Activated CD8-positive, alpha-beta memory T cell treated with anti-CD3 and anti-CD28 coated beads for 48 hours (primary cell): ENCODE measurements at regions not wholly inside any gene's neighbourhood (a gene's known extent, or its start where the extent isn't known, plus 50 kb on each side); places are given as distances from the start of the nearest gene placed in this dataset.
"Not testable (repeated sequence)": the region's sequence is repeated elsewhere in the genome, so short reads cannot be mapped to it uniquely, and the experiment has no call there.

Experiments used
- DNase-seq, 3 experiments: peaks; one replicate each; pipeline ENCODE4 v3.0.0-alpha.2; 2020; ENCODE audit warnings: low read depth in 2 of 3, low spot score in 2 of 3

DNA sequence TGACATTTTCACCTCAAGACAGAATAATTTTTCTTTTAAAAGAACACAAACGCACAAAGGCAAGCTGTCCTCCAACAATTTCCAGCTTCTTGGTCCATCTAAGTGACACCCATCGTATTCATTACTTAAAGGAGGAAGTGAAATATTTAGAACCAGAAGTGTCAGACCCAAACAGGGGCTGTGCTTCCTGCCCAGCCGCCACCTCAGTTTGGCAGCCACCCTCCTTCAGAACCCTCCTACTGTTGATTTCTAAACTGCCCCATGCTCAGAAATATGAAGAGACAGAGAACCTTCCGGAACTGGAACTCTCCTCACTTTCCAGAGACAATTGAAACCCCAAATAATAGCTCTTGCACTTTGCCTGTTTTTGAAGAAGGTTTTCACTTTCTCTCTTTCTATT, 734.8 kb upstream of the SALL3 start:
- no peak for DNase-seq

- no peak for DNase-seq
Measured at GRCh38 chr18:78245451-78245850, 734.2 kb upstream of the SALL3 start.

DNA sequence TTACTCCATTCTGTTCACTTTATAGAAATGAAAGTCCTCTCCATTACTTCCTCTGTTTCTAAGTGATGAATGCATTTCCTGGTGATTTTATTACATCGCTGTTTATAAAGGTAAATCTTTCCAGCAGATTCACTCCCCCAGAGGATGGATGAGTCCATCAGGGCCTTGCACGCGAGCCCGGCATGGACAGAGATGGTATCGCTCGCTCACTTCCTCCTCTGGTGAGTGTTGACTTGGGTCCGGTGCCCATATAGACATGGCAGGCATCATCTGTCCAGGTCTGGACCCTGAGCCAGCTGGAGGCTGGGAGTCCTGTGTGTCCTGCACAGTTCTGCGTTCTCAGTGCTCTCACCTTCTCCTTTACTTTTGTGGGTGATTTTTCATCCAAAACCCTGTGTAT, 733.6 kb upstream of the SALL3 start:
- no peak for DNase-seq

GRCh38 chr18:78246588-78246987, 733.0 kb upstream of the SALL3 start:
- DNase-seq: no peak

DNA sequence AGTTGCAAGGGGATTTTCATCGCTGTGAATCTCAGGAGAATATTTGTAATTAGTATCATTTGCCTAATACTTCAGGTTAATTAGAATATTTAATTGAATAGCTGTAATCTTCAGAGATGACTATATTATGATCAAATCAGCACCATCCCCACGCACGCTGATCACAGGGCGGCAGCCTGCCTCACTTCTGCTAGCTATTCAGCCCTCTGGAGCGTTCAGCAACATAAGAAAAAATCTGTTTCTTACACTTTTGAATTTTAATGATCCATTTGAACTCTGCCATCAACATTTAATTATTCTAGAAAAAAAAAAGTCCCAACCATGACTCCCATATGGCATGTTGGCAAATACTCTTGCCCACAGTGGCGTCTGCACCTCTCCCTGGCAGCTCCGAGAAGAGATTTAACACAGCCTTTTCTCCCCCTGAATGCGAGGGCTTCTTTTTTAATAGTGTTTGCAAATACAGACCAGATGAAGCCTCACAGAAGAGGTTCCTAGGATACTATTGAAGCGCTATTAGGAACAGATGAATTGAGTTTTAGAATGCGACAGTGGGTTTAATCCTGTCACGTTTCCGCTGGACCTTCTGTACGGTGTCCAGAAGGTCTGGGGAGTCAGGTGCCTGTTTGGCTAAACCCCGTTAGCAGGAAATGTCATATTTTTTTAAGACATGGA, 731.9 kb upstream of the SALL3 start:
- DNase-seq: no peak

DNA sequence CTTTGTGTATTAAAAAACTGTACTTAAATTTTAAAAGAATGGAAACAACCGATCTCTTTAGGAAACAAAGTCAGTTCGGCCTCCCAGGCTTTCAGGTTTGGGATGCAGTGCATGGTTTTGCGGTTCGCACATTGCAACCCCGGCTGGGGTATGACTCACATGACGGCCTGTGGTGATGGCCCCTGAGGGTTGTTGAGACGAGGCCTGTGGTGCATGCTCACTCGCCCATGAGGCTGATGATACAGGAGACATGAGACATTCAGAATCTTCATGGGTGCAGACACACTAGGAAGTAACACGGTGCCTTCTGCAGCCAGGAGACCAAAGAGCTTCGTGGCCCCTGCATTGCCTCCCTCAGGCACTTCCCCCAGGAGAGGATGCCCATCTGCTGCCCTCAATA, 724.6 kb upstream of the SALL3 start:
- DNase-seq: no peak

DNA sequence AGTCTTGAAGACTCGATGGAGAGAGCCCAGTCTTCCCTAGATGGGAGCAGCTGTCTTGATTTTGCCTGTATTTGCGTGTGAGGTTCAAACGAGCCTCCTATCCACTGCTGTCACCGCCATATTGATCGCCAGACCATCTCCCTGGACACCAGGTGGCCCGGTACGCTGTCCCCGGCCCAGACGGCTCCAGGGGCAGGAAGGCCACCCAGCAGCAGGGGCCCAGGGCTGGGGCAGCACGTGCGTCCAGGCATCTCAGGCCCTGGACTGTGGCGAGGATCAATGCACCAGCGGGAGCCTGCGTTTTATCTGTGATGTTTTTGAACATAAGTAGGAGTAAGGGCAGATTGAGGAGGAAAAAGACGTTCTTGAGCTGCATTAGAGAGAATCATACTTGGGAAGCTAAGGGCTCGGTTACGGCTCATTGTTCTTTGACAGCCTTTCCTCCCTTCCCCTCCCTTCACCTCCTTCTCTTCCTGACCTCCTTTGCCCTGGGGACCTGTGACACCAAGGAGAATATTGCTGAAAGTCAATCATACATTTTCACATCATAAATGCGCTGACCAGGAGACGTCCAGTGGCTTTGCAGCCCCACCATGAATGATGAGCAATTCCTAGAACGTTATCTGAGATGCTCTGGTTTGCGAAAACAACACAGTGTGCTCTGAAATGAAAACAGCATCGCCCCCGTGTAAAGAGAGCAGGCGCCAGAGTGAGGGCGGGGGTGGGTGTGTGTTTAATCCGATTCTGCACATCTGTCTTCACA, 711.2 kb upstream of the SALL3 start:
- no peak for DNase-seq

DNA sequence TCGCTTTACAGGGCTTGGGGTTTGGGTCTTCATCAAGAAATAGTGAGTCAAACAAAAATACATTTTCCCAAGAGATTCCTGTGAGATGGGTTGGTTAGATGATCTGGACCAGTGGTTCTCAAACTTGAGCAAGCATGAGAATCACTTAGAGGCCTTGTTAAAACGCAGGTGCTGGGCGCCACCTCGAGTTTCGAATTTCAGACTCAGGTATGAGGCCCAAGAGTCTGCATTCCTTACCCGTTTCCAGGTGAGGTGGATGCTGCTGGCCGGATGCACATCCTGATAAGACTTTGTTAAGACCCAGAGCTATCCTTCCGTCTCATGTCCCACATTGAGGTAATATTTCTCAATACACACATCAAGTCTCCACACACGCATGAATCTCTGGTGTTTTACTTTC, 707.8 kb upstream of the SALL3 start:
- no peak for DNase-seq

- no peak for DNase-seq
Measured at GRCh38 chr18:78273876-78274275, 705.7 kb upstream of the SALL3 start.

DNA sequence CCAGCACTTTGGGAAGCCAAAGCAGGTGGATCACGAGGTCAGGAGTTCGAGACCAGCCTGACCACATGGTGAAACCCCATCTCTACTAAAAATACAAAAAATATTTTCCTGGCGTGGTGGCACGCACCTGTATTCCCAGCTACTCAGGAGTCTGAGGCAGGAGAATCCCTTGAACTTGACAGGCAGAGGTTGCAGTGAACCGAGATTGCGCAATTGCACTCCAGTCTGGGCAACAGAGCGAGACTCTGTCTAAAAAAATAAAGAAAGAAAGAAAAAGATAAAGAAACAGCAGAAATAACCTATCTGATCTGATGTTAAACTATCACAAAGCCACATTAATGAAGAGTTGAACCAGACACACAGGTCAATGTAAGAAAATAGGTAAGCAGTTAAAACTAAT, 696.2 kb upstream of the SALL3 start:
- not testable (repeated sequence) for DNase-seq

GRCh38 chr18:78292618-78293380, 686.8 kb upstream of the SALL3 start:
- DNase-seq: no peak

DNA sequence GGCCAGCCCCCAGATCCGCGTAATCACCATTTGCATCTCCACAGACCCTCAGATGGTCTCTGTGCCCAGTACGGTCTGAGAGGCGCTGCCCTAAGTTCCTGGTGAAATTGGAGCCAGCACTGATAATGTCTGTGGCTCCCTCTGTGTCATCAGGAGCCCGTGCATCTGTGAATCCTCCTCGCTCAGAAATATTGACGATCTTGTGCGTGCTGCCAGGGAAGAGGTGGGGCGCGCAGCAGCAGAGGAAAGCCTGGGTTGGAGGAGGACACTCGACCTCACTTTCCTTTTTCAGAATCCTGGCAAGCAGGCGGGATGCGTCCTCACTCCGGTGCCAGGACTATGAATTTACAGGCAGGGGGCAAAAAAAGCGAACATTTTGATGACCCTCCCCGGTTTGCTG, 686.1 kb upstream of the SALL3 start:
- no peak for DNase-seq

DNA sequence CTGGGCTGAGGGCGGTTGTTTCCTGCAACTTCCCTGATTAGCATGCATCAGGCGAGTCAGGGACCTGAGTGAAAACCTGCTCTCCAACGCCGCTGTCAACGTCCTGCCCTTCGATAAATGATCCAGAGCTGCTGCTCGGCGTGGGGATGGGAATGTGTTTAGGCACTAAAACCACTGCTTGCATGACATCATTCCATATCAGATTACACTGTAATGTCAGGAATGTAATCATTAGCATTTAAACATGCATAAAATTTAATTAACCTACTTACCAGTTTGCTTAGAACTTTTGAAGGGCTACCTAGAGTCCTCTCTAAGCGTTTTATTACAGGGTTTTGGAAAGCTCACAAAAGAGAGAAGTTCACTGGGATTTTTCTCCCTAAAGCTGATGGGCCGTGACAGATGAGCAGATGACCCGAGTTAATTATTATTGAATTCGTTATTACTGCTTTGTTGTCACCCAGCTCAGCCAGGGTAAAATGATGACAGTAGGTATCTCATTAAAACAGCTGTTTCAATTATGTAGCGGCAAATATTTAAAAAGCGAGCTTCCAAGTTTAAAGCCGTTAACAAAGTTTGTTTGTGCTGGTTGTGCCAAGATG, 685.6 kb upstream of the SALL3 start:
- no peak for DNase-seq

DNA sequence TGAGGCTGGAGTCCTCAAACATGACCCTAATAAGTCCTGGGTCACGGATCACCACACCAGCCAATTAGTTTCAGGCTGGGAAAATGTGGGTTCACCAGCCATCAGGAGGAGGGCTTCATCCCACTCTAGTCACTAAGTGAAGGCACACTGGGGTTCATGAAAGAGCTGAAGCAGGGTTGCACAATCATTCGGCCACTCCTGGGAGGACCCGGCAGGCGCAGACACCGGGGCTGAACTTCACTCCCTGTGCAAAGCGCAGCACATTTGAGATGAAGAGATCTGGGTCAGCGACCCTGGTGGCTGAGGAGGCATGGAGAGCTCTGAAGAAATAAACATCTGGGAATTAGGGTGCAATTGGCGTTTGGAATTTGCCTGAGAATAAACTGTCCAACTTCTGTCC, 684.4 kb upstream of the SALL3 start:
- no peak for DNase-seq

DNA sequence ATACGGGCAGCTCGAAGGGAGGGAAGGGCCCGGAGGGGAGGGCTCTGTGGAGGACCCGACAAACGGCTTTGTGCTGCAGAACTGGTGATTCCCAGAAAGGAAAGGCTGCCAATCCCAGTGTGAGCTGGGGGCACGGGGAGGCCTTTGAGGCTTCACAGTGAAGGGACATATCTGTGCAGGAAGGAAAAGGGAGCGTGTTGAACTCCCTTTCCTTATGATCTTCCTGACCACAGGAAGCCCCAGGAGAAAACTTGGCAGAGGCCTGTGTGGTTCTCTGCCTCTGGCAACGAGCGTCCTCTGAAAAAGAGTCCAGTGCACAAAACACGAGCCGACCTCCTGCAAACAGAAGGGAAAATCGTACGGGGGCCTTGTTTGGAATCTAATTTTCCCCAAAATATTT, 683.5 kb upstream of the SALL3 start:
- no peak for DNase-seq

GRCh38 chr18:78297048-78297447, 682.6 kb upstream of the SALL3 start:
- no peak for DNase-seq

DNA sequence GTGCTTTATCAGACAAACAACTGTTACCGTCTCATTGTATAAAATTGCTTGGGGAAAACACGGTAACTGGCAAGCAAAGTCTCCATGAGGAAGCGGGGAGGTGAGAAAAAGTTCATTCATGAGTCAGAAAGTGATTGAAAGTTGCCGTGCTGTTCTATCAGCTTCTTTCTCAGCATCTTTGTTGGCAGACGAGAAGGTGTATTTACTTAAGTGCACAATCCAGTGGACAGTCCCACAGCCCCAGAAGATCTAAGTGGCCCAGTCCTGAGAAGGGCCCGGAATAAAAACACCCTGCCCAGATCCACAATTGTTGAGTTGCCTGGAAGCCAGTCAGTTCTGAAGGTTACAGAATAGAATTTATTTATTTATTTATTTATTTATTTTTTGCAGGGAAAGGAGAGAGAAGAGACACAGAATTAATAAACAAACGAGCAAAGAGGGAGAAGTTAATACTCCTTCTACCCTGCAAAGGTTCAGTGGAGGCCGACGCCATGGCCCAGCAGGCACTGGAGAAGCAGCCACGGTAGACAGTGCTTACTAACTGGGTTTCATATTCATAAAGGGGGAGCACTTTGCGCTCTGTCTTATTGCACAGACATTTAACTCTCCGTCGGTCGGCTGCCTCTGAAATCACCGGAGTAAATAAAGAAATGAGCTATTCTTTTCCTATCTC, 676.0 kb upstream of the SALL3 start:
- no peak for DNase-seq

DNA sequence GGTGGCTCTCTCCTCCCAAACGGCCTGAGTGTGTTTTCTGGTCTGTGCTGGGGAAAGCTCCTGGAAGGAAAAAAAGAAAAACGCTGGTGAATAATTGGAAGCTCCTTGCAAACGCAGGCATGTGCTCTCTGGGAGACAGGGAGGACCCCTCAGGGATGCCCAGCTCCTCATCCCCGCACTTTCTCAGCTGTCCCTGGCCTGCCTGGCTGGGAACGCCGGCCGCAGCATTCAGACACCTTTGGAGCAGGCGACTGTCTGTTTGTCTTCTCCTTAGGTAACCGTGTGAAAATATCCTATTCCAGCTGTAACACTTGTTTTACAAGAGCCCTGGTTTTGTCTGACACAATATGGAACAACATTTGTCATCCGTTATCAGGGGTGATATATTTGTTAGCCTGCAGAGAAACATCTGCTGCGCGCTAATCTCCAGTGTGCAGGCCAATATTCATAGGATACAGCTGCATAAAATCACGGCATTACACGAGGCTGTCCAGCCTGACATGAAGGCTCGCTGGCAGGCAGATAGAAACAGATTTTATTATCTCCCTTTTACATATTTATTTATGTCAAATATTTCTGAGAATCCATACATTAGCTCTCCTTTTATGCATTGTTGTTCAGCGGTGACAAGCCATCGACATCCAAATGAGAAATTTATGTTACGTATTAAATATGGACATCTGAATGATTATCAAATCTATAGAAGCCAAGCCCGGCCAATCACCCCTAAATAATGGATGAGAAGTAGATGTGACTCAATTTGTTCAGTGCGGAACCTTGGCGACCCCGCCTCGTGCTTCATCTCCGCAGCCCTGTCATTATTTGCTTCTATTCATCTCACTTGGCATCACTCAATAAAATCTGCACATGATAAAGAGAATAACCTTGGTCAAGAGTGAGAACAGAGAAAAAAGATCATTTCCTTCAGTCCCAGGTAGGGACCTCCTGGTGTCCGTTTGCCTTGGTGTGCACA, 675.1 kb upstream of the SALL3 start:
- DNase-seq: no peak

DNA sequence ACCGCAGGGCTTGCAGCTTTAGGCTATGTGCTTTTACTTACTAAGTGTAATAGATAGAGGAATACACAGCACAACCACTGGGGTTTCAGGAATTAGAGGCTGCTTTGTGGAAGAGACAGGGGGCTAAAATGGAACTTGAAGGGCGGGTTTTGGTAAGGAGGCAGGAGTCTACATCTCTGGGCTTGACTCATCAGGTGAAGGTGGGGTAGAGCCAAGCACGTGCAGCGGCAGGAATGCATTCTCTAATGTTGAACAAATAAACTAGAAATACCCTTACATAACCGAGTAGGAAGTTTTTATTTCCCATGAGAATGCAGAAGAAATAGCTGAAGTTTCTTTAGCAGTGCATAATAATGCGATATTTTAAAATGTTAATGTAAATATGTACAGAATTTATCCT, 673.8 kb upstream of the SALL3 start:
- no peak for DNase-seq

GRCh38 chr18:78309307-78309706, 670.3 kb upstream of the SALL3 start:
- no peak for DNase-seq
